ENCODE measurements at regions not wholly inside any gene's neighbourhood (a gene's known extent, or its start where the extent isn't known, plus 50 kb on each side); places are given as distances from the start of the nearest gene placed in this dataset.

- no peak for TF ChIP-seq POLR2A (IDR thresholded peaks at IDR 0.05)
- TF ChIP-seq CTCF (IDR thresholded peaks at IDR 0.05) = no peak
These were observed 237.4 kb upstream of the TGFBR2 start for GRCh38 chr3:30368978-30369377.
